ENCODE measurements at regions not wholly inside any gene's neighbourhood (a gene's known extent, or its start where the extent isn't known, plus 50 kb on each side); places are given as distances from the start of the nearest gene placed in this dataset.

GRCh38 chr11:92589512-92589911, 364.9 kb downstream of the FAT3 start:
- TF ChIP-seq FOXK2 (IDR thresholded peaks at IDR 0.05) (no peak), HDGF (IDR thresholded peaks at IDR 0.05; ENCODE audit: borderline replicate concordance) (no peak), LEF1 (IDR thresholded peaks at IDR 0.05; ENCODE audit: borderline replicate concordance) (no peak)

Data from HEK293T (cell line).